ENCODE measurements at regions not wholly inside any gene's neighbourhood (a gene's known extent, or its start where the extent isn't known, plus 50 kb on each side); places are given as distances from the start of the nearest gene placed in this dataset.

DNA sequence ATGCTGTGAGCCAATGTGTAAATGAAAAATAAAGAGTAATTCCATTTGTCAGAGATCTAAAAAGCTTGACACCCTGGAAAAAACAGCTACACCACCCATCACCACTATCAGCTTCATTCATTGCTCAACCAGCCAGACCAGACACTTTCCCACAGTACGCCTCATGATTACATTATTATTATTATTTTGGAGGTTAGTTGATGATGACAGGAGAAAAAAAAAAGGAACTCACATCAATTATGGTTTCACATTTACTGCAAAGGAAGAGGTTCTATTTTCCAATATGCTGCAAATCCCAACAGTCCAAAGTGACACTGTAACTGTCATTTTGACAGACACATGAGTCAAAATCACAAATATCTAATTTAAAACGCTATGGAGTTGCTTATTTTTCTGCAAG is 134.7 kb upstream of the TSC22D2 start:
- TF ChIP-seq, protein P1, sequence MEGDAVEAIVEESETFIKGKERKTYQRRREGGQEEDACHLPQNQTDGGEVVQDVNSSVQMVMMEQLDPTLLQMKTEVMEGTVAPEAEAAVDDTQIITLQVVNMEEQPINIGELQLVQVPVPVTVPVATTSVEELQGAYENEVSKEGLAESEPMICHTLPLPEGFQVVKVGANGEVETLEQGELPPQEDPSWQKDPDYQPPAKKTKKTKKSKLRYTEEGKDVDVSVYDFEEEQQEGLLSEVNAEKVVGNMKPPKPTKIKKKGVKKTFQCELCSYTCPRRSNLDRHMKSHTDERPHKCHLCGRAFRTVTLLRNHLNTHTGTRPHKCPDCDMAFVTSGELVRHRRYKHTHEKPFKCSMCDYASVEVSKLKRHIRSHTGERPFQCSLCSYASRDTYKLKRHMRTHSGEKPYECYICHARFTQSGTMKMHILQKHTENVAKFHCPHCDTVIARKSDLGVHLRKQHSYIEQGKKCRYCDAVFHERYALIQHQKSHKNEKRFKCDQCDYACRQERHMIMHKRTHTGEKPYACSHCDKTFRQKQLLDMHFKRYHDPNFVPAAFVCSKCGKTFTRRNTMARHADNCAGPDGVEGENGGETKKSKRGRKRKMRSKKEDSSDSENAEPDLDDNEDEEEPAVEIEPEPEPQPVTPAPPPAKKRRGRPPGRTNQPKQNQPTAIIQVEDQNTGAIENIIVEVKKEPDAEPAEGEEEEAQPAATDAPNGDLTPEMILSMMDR (IDR thresholded peaks at IDR 0.05), result no peak
- TF ChIP-seq POLR2A (IDR thresholded peaks at IDR 0.05) (no peak), POLR2AphosphoS5 (IDR thresholded peaks at IDR 0.05) (no peak)
